MM.1S (cell line): ENCODE measurements at regions not wholly inside any gene's neighbourhood (a gene's known extent, or its start where the extent isn't known, plus 50 kb on each side); places are given as distances from the start of the nearest gene placed in this dataset.

Source experiments
- EZH2 ChIP-seq: fragments of 300-600 bp; sonication (generic); optimal IDR thresholded peaks from 2 replicates; pipeline ENCODE3; 2017; ENCODE audit warnings: low read depth, mild to moderate bottlenecking, antibody characterized with exemption, low read length, mixed read lengths
- EZH2phosphoT487 ChIP-seq: fragments of 300-600 bp; sonication (generic); IDR thresholded peaks from 2 replicates; pipeline ENCODE4 v1.6.1; 2018; ENCODE audit warnings: antibody characterized with exemption, low read length
- TF ChIP-seq, protein P1 (sequence below): fragments of 300-600 bp; sonication (generic); IDR thresholded peaks from 2 replicates; pipeline ENCODE4 v1.5.1; 2016; ENCODE audit warnings: antibody characterized with exemption, low read length, mixed read lengths

DNA sequence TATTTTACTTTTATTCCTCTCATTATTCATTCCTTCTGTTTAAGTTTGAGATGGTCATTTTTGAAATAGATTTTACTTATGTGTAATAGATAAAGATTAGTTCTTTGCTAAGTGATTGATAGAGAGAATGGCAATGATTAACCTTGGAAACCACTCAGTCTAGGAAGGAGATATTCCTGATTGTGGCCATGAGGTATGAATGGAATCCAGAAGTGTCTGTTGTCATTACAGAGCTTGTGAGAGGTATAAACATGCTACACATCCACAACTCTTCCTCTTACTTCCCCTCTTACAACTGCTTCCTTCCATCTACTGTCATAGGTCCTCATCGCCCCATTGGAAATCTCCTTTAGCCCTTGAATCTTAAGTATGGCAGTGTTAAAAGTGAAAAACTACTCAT is 988.8 kb upstream of the B3GALT2 start:
- TF ChIP-seq, protein P1, sequence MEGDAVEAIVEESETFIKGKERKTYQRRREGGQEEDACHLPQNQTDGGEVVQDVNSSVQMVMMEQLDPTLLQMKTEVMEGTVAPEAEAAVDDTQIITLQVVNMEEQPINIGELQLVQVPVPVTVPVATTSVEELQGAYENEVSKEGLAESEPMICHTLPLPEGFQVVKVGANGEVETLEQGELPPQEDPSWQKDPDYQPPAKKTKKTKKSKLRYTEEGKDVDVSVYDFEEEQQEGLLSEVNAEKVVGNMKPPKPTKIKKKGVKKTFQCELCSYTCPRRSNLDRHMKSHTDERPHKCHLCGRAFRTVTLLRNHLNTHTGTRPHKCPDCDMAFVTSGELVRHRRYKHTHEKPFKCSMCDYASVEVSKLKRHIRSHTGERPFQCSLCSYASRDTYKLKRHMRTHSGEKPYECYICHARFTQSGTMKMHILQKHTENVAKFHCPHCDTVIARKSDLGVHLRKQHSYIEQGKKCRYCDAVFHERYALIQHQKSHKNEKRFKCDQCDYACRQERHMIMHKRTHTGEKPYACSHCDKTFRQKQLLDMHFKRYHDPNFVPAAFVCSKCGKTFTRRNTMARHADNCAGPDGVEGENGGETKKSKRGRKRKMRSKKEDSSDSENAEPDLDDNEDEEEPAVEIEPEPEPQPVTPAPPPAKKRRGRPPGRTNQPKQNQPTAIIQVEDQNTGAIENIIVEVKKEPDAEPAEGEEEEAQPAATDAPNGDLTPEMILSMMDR, result no peak
- no peak for TF ChIP-seq EZH2
- no peak for TF ChIP-seq EZH2phosphoT487
